ENCODE measurements at regions not wholly inside any gene's neighbourhood (a gene's known extent, or its start where the extent isn't known, plus 50 kb on each side); places are given as distances from the start of the nearest gene placed in this dataset.
"Not testable (repeated sequence)": the region's sequence is repeated elsewhere in the genome, so short reads cannot be mapped to it uniquely, and the experiment has no call there.

DNA sequence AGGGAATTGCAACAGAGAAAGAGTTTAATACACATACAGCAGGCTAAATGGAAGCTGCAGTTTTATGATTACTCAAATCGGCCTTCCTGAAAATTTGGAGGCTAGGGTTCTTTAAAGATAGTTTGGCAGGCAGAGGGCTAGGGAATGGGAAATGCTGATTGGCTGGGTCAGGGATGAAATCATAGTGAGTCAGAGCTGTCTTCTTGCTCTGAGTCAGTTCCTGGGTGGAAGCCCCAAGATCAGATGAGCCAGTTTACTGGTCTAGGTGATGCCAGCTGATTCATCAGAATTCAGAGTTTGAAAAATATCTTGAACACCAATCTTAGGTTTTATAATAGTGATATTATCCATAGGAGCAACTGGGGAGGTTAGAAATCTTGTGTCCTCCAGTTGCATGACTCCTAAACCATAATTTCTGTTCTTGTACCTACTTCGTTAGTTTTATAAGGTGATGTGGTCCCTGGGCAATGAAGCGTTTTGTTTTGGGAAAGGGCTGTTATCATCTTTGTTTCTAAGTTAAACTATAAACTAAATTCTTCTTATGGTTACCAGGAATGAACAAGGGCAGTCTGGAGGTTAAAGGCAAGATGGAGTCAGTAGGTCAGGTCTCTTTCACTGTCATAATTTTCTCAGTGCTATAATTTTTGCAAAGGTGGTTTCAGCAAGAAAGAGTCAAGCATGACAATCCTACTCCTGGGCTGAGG lies 257.8 kb upstream of the CCDC196 start:
- DNase-seq, result no peak

DNA sequence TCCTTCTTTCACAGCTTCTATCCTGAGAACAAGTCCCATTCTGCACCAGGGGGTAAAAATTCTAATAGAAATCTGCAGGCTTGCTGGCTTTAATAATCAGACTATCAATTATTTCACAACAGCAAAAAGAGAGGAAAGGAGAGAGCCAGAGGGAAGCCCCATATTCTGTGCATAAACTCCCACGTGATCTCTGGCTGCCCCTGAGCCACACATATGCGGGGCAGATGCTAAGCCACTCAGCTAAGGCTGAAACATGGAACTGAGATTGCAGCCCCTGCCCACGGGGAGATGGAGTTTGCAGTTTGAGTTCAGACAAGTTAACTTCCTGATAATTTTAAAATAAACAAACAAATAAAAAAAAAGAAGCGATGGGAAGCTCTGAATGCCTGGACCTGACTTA lies 254.4 kb upstream of the CCDC196 start:
- no peak for DNase-seq

DNA sequence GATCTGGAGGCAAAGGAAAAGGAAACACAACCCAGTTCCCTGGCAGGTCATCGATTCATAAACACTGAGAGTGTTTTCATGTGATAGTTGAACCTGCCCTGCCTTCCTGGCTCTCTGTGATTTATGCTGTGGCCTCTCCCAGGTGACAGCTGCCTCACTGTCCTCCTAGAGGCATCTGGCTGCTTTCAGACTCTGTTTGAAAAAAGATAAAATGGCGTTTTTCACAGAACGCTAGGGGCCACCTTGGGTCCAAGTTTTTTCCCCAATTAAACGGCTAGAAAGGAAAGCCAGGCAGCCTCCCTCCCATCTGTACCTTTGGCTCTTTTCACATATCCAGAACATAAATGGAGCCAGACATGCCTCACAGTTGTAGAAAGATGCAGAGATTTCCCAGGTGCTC lies 252.6 kb upstream of the CCDC196 start:
- no peak for DNase-seq

DNA sequence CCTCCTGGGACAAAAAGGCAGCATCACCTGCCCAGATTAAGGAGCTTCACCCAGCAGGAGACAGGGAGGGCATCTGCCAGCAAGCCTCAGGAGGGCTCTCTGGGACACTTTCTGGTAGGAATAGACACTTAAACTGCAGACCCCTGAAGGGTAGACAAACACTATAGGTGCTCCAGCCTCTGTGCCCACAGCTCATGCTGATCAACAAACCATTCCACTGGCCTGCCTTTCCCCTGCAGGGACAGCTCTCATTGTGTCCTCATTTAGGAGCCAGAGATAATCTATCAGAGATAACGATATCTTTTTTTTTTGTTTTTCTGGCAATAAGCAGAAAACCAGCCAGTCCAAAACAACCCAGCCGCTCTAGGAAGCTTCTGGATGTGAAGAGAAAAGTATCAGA lies 251.8 kb upstream of the CCDC196 start:
- no peak for DNase-seq

DNA sequence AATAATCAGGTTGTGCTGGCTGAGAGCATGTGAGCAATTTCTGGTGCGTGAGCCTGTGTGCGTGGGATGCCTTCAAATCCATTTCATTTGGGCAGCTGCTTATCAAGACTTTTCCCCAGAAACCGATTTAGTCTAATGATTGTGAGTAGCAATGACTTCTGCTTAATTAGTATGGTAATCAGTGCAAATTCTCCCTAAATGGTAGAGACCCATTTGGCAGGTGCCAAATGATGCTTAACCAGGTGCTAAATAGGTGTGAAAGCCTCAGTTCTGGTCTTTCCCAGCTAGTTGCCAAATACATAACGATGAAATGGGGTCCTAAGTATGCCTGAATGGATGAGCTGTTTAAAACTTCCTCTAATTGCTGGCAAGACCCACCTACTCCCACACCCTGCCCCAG lies 248.4 kb upstream of the CCDC196 start:
- DNase-seq, result no peak

DNA sequence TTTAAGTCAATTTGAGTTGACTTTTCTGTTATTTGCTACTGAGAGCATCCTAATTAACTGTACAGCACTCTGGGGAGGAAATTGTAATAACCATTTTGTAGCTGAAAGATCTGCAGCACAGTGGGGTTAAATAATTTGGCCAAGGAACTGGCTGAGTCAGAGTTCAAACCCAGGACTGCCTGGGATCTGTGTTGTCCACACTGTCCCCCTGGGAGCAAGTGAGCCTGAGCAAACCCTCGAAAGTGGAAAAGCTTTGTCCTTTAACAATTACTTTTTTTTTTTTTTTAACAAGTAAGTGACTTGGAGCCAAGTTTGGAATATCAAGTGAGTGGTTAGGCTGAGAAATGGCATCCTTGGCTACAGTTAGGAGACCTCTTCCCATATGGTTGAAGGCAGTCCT lies 247.2 kb upstream of the CCDC196 start:
- no peak for DNase-seq

DNA sequence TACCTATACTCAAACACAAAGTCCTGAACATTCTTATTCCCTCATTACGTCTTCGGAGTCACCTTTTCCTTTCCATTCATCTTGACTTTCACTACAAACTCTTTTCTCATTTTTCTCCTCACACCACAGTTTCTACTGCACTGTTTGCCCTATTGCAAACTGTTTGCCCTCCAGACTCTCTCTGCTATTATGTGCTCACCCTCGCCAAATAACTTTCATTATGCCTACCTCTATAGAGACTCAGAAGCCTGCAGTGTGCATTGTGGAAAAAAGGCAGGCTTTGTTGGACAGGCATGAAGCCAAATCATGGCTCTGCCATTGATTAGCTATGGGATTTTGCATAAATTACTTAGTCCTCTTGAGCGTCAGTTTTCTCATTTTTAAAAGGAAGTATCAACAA lies 246.6 kb upstream of the CCDC196 start:
- DNase-seq, result no peak

DNA sequence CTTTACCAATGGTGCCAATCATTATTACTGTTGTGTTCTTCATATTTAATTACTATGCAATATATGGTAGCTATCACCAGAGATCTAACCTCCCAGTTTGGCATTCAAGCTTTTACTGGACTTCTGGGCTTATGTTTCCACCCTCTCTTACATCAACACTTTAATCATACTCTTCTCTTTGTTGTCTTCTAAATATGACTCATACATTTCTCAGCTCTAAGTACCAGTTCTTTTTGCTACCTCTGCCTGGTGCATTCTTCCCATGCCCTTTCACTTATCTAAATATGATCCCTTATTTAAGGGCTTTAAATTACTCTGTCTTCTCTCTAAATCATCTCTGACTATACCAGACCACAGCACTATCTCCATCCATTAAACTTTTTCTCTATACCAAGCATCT lies 246.1 kb upstream of the CCDC196 start:
- no peak for DNase-seq

DNA sequence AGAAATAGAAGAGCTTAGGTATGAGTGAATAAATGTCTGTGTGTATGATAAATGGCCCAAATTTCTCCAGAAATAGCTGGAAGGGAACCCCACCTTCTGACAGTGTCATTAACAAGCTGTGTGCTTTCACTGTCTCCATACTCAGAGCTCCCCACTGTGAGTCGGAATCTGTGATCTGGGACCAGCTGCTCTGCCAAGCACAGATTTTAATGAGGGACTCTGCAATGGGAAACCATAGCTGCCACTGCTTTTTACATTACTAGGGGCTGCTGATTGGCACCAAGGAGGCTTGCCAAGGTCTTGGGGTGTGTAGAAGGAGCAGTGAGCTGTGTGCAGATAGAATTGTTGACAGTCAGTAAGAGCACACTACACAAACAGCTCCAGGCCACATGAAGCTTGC lies 244.2 kb upstream of the CCDC196 start:
- no peak for DNase-seq

DNA sequence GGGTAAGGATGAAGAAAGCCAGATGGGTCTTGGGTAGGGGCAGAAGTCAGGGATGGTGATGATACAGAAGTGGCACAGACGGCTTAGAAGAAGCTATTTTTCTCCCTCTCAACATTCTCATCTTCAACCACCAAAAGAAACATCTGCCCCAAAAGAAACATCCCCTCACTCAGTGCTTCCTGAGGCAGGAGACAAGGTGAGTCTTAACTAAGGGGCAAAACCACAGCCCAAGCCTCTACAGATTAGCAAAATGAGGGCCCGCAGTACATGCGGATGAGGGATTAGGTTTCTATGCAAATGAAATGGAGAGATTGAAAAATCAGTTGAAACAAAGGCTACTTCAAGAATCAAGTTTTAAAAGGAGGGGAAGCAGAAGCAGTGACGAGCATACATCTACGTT lies 241.3 kb upstream of the CCDC196 start:
- DNase-seq, result no peak

DNA sequence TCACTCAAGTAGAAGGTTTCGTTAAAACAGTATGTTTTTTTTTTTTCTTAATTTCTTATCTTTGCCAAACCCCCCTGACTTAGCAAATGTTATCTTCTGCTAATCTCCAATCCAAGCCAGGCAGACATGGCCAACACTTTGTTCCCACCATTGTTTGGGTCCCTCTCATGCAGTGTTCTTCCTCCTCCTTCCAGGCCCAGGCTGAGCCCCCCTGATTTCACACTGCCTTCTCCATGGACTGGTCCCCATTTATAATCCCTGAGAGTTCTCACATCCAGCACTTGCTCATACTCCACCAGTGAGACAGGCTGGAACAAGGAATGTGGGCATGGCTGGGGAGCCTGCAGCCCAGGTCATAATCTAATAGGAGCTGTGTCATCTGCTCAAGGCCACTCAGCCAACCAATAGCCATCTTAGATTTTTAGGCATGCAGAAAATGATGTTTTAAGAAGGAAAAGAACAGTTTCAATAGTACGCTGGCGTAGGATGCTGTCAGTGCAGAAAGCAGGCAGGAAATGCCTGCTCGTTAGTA lies 238.4 kb upstream of the CCDC196 start:
- no peak for DNase-seq

DNA sequence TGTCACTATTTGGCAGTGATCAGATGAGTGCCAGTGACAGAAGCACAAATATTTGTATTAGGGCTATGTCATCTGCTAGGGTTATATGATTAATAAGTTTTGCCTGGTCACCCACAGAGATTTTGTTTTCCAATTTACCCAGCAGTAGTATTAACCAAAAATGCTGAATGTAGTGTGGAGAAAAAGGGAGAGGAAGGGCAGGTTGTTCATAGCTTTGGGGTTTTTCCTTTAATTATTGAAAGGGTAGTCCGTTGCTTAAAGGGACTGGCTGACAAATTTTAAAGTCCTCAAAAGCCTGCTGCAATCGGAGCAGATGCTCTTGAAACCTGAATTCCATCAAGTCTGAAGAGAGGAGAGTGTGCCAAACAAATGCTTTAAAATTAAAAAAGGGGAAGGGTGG lies 237.9 kb upstream of the CCDC196 start:
- no peak for DNase-seq

DNA sequence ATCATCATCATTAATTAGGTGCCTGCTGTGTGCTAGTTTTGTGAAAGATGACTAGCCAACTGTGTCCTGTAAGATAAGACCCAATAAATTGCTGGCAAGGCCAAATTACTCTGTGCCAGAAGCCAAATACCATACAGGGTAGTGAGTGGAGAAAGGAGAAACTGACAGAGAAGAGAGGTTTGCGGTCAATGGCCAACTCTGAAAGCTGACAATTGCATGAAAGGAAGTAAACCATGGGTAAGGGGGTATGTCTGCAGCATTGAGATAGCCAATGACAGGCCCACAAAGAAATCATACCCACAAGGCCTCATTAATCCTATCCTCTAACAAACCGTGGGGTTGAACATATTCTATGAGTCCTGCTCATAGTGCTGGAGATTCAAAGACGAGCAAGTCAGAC lies 236.6 kb upstream of the CCDC196 start:
- DNase-seq, result no peak

DNA sequence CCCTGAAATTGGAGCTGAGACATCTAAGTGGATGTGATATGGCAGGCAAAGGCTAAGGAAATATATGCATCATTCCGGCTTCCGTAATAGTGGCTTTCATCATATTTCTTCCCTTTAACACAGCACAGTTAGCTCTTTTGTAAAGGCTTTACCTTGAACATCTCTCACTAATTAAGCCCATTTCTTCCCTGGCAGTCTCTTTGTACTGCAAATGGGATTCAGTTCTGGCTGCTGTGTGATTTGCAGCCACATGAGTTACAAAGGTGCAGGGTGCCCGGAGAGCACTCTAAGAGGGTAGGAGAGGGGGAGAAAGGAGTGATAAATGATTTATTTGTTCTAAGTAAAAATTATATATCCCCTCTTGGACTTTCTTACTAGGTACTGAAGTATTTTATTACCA lies 232.1 kb upstream of the CCDC196 start:
- no peak for DNase-seq

DNA sequence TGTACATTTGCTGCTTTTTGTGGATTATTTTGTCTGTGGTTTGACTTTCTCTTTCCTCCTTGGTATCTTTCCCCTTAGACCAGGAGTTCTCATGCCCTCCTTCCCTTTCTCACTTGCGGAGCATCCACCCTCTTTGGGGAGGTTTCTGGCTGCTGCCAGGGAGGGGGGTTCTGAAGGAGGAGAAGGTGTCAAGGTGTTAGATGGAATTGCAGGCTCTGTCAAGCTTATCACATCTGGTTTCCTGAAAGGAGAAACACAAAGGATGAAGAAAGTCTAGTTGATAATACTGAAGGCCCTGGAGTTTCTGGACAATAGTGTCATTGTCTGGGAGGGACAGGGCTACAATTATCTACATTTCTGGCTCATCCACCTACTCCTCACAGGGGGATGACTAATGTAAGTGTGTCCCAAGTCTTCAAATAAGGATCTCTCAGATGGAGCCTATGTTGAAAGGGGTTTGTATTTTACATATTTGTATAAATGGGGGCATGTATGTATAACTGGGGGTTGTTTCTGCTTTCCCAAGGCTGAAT lies 217.3 kb upstream of the CCDC196 start:
- DNase-seq, result no peak

DNA sequence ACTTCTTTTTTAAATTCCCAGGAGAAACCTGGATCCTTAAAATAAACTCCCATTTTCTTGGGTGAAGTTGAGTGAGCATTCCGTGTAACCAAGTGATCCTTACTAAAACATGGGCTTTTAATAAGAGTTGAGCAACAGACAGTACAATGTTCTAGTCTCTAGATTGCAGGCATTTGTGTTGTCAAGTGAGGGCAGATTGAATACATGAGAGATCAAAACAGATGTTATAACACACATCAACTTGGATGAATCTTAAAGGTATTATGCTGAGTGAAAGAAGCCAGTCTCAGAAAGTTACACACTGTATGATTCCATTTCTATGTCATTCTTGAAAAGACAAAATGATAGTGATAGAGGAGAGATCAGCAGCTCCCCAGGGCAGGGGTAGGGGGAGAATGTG lies 213.9 kb upstream of the CCDC196 start:
- no peak for DNase-seq

DNA sequence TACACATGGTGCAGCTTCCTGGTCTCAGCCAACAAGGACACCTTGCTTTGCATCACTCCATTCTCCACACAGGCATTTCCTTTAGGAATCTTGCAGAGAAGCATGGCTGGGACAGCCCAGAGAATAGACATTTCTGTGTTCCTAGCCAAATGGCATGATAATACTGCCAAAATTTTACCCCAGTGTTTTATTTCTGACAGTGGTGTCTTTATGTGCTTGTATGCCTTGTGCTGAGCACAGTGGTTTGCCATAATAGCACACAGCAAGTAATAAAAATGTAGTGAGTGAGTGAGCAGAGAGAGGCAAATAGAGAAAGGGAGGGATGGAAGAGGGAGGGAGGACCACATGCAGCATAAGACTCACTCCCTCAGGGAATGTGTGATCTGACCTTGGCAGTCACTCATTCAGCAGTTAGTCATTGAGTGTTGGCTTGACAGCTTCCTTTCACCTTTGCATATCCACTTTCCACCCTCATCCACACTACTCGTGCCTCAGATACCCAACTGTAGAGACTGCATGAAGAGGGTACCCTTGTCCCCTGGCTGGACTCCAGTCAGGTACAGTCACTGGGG lies 212.8 kb upstream of the CCDC196 start:
- no peak for DNase-seq

DNA sequence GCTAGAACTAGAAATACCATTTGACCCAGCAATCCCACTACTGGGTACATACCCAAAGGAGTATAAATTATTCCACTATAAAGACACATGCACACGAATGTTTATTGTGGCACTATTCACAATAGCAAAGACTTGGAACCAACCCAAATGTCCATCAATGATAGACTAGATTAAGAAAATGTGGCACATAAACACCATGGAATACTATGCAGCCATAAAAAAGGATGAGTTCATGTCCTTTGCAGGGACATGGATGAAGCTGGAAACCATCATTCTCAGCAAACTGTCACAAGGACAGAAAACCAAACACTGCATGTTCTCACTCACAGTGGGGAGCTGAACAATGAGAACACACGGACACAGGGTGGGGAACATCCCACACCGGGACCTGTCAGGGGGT lies 207.8 kb upstream of the CCDC196 start:
- not testable (repeated sequence) for DNase-seq

DNA sequence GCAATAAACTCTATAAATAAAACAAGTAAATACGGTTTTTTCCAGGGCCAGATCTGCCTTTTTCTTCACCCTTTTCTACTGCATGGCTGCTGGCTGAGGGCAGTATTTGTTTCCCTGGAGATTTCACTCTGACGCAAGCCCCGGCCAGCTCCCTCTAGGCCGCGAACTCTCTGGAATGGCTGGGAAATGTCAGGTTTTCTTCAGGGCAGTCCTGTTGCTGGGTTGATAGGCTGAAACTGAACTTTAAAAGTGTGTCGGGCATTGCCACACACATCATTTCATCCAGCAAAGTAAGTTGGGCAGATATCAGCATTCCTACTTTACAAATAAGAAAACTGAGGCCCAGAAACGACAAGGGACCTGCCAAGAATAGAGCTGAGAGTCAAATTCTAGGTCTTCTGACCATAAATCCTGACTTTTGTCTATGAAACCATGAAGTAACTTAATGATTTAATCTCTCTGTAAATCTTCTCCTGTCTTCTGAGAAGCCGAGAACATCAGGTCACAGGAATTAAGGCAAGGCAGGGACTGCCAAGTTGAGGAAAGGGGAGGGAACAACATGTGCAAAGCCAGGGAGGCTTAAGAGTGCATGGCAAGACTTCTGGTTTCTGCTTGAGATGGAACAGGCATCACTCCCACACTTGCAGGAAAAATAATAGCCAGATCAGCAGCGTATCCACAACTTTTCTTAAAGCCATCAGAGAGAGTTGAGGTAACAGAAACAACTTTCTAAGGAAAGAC lies 205.0 kb upstream of the CCDC196 start:
- DNase-seq, result no peak

DNA sequence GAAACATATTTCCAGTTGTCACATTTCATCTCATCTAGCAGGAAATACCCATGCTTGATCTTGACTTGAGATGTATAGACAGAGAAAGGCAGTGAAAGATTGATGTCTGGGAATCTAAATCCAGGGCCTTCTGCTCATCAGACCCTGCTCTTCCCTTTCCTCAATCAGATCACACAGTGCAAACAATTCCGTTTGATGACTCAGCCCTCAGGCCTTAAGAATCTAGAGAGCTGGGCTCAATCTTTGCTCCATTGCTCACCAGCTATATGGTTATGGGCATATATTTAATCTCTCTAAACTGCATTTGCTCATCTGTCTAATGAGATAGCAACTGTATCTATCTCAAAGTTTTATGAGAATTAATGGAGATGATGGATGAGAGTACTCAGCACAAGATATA lies 201.8 kb upstream of the CCDC196 start:
- DNase-seq, result no peak

DNA sequence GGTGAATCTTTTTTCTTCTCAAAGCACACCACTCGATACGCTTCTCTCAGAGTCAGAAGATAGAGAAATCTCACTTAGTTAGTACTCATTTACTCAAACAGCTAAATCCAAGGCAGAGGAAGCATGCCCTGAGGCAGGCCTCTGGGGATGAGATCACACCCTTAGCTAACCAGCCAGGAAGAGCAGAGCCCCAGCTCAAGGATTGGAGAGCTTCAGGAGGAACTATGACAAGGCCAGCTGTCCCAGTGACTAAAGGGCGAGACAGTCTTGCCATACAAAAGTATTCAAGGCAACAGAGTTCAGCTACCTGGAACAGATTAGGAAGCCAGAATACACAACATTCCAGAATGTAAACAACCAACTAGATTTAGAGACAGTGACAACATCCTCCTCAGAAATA lies 197.7 kb upstream of the CCDC196 start:
- no peak for DNase-seq

DNA sequence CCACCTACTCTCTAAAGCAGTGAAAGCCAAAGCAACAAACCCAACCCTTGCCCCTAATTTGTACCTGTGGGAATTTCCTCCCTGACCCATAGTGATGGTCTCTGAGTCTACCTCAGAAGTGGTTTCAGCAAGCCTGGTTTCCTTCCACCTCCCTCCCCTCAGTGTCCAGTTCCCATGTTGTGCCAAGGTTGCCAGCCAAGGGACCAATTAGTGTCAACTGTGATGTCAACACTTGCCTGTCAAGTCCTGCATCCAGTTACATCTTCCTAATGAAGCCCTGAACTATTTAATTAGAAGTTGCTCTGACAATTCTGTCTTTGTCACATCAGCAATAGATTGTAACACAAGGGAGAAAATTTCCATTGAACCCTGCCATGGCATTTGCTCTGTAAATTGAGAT lies 194.4 kb upstream of the CCDC196 start:
- no peak for DNase-seq

DNA sequence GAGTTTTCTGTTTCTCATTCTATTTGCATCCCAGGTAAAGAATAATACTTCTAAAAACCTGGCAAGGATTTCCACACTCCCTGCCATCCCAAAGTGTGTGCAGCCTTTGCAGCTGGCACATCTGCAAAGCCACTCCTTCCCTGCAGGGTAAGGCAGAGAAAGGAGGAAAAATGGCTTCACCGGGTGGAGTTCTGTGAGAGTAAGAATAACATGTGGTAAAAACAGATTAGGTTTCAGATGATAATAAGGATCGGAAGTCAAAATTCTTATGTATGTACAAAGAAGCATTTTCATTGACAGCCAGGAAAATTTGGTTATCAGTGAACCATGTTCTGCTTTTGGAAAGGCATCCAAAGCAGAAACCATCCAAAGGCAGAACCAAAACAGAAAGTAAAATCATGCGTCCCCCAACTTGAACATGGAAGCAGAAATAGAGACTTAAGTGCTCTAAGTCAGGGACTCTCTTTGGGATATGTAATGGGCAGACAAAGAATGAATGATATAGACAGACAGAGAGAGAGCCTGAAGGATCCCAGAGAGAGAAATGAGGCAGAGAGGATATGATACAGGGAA lies 192.6 kb upstream of the CCDC196 start:
- DNase-seq, result no peak

DNA sequence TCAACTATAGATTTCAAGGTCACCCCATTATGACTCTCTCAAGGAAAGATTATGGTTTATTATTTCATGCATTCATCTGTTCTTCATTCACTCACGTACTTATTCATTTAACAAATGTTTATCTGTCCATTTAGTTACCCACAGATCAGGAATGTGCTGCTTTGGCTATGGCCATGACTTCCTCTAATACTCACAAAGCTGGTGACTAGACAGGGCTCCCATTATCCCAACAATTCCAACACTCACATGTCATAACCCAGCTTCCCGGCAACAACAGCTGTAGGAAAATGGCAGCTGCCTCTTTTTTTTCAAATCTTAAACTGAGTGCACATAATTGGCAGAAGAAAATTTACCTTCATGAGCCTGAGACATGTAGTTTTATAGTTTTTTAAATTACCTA lies 190.8 kb upstream of the CCDC196 start:
- DNase-seq, result no peak
